HG02938 (cell line): ENCODE measurements at regions not wholly inside any gene's neighbourhood (a gene's known extent, or its start where the extent isn't known, plus 50 kb on each side); places are given as distances from the start of the nearest gene placed in this dataset.
"Not testable (repeated sequence)": the region's sequence is repeated elsewhere in the genome, so short reads cannot be mapped to it uniquely, and the experiment has no call there.

ENCODE experiments used
- ATAC-seq: cut with Tn5 transposase; IDR thresholded peaks from one replicate; pipeline ENCODE4 v1.9.1; 2021; ENCODE audit warnings: mild to moderate bottlenecking, moderate library complexity; ENCODE audit not compliant: unreplicated experiment

DNA sequence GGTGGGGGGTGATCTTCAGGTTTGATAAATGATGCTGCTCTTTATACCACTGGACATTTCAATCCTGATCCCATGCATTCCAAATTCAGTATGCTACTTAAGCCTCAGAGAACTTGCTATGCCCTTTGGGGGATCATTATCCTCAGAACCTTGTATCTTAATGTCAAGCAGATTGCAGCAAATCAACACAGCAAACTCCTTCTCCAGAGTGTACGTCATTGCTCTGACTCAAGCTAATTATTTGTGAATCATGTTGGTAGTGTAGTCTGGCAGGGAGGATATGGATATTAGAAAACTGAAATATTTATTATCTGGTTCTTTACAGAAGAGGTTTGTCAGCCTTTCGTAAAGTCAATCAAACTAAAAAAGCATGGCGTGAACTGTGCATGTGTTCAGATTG is 562.5 kb upstream of the FAM98A start:
- no peak for ATAC-seq

DNA sequence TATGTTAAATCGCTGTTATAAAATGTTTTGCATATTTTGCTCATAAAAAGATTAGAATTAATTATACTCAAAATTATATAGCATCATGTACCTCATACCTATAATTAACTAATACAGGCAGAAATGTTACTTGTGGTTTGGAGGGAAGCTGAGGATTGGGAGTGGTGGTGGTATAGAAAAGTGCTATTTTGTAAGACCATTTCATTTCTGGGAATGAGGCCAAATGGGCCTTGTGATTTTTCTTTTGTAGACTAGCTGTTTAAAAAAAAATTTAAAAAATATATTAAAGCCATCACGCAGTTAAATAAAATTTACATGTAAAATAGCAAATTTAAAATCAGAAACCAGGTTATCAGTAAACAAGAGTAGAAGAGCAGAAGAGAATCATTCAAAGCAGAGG is 560.8 kb upstream of the FAM98A start:
- ATAC-seq, result no peak

DNA sequence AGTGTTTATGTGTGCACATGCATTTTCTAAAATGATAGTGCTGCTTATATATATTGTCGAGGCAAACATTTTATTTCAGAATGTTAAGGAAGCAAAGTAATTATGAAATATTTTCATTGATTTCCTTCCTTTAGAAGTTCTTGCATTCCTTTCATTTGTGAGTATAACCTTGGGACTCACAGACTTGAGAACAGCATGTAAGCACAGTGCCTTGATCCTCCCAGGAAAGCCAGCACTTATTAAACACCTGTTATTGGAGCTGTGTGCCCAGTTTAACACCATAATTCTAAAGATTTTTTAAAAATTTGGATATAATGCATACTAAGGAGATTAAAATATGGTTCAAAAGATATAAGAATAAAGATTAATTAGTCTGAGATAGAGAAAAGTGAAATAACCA is 554.4 kb upstream of the FAM98A start:
- no peak for ATAC-seq

GRCh38 chr2:34147780-34148179 is 548.7 kb upstream of the FAM98A start:
- no peak for ATAC-seq

- no peak for ATAC-seq
These were observed 544.0 kb upstream of the FAM98A start for GRCh38 chr2:34143149-34143548.

GRCh38 chr2:34142531-34143008 is 543.5 kb upstream of the FAM98A start:
- not testable (repeated sequence) for ATAC-seq

DNA sequence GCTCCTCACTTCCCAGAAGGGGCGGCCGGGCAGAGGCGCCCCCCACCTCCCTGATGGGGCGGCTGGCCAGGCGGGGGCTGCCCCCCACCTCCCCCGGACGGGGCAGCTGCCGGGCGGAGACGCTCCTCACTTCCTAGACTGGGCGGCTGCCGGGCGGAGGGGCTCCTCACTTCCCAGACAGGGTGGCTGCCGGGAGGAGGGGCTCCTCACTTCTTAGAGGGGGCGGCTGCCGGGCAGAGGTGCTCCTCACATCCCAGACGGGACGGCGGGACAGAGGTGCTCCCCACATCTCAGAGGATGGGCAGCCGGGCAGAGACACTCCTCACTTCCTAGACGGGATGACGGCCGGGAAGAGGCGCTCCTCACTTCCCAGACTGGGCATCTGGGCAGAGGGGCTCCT is 534.0 kb upstream of the FAM98A start:
- ATAC-seq, result not testable (repeated sequence)

GRCh38 chr2:34126279-34126678 is 527.2 kb upstream of the FAM98A start:
- no peak for ATAC-seq

- ATAC-seq, result no peak
These were observed 525.1 kb upstream of the FAM98A start for GRCh38 chr2:34123996-34124785.

DNA sequence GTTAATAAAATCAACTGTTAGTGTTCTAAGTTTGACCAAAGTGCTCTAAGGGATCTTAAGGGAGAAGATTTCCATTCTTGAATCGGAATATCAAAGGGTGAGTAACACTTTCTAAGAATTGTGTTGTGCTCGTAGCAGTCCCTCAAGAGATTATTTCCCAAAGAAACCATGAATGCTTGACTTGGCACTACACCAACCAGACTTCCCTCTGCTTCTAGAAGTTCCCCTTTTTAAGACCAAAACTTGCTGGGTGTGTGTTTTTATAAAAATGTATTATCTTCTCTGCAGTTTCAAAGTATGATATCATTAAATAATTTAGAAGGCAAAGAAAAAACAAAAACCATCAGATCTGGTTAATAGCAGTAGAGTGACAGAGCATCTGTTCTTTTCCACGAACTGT is 522.0 kb upstream of the FAM98A start:
- ATAC-seq, result no peak

DNA sequence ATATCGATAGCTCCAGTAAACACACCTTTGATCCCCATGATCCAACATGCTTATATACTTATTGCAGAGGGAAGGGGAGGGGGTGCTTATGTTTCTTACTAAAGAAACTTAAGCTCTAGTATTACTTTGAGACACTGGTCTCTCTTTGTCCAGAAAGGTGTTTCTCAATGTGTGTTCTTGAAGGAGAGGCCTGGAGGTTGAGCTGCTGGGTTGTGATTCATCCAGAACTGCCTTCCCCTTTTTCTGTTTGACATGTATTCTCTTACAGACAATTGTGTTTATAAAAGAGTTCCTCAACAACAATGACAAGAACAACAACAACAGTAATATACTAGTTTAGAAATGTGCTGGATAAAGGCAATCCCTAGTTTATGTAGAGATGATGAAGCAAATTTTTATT is 516.0 kb upstream of the FAM98A start:
- no peak for ATAC-seq

DNA sequence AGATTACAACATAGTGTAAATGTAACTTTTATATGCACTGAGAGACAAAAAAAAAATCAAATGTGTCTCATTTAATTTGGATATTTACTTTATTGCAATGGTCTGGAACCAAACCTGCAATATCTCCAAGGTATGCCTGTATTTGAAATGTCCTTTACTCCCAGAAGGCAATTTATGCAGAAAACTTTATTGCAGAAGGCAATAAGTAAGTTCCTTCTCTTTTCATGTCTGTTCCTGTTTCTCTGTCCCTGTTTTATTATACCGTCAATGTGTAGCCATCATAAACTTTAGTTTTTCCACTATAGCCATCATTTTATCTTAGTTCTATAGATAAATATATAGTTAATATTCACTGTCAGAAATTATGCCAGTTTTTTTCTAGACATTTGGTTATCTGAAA is 513.1 kb upstream of the FAM98A start:
- ATAC-seq, result no peak

DNA sequence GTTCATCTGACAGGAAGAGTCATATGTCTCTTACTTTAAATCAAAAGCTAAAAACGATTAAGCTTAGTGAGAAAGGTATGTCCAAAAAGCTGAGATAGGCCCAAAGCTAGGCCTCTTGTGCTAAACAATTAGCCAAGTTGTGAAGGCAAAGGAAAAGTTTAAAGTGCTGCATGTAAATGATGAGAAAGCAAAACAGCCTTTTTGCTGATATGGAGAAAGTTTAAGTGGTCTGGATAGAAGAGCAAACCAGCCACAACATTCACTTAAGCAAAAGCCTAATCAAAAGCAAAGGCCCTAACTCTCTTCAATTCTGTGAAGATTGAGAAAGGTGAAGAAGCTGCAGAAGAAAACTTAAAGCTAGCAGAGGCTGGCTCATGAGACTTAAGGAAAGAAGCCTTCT is 511.3 kb upstream of the FAM98A start:
- ATAC-seq, result no peak

GRCh38 chr2:34107811-34108210 is 508.7 kb upstream of the FAM98A start:
- no peak for ATAC-seq

DNA sequence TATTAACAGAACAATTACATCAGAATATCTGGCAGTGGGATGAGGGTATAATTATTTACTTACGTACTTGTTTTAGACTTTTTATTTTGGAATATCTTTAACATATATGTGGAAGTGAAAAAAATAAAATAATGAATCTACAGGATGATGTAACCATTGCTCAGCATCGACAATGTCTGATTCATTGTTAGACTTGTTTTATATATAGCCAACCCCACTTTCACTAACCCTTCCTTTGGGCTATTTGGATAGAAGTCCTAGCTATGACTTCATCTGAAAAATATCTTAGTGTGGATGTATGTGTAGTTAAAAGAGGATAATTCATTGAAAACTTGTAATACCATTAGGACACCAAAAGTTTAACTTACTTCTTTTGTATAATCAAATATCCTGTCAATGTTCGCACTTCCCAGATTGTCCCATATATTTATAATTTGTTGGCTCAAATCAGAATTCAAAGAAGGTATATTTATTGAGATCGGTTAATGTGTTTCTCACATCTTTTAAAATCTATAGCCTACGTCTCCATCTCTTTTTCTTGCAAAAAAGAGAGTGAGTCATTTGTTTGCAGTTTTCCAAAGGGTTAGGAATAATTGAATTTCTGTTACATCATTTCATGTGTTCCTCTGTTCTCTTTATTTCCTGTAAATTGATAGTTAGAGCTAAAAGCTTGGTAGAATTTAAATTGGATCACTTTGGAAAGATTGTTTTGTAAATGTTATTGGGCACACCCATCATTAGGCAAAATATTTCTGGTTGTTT is 506.1 kb upstream of the FAM98A start:
- no peak for ATAC-seq

GRCh38 chr2:34104601-34105000 is 505.5 kb upstream of the FAM98A start:
- ATAC-seq, result no peak

- no peak for ATAC-seq
These were observed 504.3 kb upstream of the FAM98A start for GRCh38 chr2:34103437-34103836.

DNA sequence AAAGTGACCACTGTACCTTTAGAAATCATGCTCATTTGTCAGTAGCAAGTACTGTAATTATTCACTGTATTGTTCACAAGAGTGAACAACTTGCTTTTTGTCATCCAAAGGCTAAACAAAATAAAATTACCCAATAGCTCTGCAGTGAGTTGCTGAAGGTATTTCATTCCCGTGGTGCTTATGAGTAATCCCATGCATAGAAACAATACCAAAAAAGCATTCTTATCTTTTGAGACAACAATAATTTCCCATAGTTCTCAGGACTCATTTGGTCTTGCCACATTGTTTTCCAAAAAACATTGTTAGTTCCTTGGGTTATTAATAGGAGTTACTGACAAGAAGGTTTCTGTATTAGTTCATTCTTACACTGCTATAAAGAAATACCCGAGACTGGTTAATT is 503.2 kb upstream of the FAM98A start:
- ATAC-seq, result no peak

DNA sequence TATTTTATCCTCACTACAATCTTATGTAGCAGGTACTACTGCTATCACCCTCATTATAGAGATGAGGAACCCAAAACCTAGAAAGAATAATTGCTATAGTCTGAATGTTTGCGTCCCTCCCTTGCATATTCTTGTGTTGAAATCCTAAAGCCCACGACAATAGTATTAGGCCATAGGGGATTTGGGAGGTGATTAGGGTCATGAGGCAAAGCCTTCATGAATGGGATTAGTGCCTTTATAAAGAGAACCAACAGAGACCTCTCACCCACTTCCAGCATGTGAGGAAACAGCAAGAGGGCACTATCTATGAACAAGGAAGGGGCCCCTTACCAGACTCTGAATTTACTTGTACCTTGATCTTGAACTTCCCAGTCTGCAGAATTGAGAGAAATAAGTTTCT is 500.3 kb upstream of the FAM98A start:
- ATAC-seq, result no peak

GRCh38 chr2:34098256-34098655 is 499.2 kb upstream of the FAM98A start:
- ATAC-seq, result no peak

DNA sequence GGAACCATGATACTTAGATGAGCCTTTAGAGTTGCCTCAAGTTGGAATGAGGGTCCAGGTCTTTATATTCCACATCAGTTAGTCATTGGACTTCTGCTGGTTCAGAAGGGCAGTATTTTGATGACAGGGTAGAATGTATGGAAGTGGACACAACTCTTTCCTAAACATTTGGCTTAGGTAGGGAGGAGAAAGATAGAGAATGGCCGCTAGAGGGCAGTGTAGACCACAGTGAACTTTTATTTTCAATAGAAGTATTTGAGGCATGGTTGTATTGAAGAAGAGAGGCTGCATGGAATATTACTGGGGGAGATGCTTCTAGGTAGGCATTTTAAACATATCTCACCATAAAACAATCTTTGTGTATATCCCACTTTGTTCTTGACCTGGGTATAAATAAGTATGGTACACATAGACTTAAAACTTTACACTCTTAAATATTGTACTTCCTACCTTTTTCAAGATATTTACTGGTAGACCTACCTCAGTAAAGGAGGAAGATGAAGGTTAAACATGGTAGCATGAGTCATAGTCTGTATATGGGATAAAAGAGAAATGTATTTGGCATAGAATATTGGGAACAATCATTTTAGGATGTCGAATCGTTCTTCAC is 497.6 kb upstream of the FAM98A start:
- peak; percentile 94 for ATAC-seq

DNA sequence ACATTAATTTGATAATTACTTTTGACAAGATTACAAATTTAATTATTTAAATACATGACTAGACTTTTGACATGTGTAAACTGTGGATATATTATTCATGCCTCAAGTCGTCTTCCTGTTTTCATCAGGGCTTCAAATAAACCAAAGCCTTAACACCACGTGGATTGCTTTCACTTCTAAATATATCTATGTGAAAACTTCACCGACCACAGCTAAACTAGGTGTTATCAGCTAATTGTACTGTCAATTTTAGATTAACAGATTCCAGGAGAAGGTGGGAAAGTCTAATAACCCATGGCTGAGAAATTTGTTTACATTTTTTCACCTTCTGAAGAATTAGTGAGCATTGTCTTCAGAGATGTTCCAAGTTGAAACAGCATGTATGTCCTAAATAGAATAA is 494.7 kb upstream of the FAM98A start:
- no peak for ATAC-seq
